IMR-90 (cell line): ENCODE measurements at regions not wholly inside any gene's neighbourhood (a gene's known extent, or its start where the extent isn't known, plus 50 kb on each side); places are given as distances from the start of the nearest gene placed in this dataset.

Experiments
- ATAC-seq: fragments of 200-7000 bp; cut with Tn5 transposase; 2 replicates; pipeline ENCODE4 v1.9.1; 2020; ENCODE audit warnings: low read depth, mild to moderate bottlenecking, moderate library complexity
- BruUV-seq: library from RNA; stranded (reverse); fragments of 400-500 nt; replicated peaks from 2 replicates; lab custom pipeline; 2021; lab: Mats Ljungman, UMichigan
- CTCF ChIA-PET: fragments of 300-600 bp; formaldehyde crosslinking; extraction: SDS; loops from one replicate; lab custom pipeline; 2021; ENCODE audit warnings: antibody characterized with exemption; lab: Yijun Ruan, JAX
- POLR2A ChIA-PET: fragments of 300-600 bp; sonication (Branson Sonifier 250); formaldehyde crosslinking; loops from one replicate; lab custom pipeline; 2022; ENCODE audit warnings: antibody characterized with exemption; ENCODE audit not compliant: unreplicated experiment; lab: Charles Lee
- DNase-seq: peaks from one replicate; pipeline ENCODE4 v3.0.0; 2013
- H2AFZ ChIP-seq: replicated peaks from 2 replicates; pipeline ENCODE3; 2013; ENCODE audit warnings: low read length, mild to moderate bottlenecking; ENCODE audit not compliant: poor library complexity
- H2AK5ac ChIP-seq: 2 replicates; pipeline ENCODE4 v1.6.1; 2013; ENCODE audit warnings: low read depth, low read length, inconsistent platforms
- H2AK9ac ChIP-seq: replicated peaks from 2 replicates; pipeline ENCODE3; 2013; ENCODE audit warnings: mild to moderate bottlenecking, low read depth, low read length, moderate library complexity; ENCODE audit not compliant: poor library complexity
- H2BK120ac ChIP-seq: 2 replicates; pipeline ENCODE4 v1.6.1; 2013; ENCODE audit warnings: low read depth, low read length, inconsistent platforms
- H2BK15ac ChIP-seq: 3 replicates; pipeline ENCODE4 v1.6.1; 2013; ENCODE audit warnings: low read depth, low read length, inconsistent platforms
- H2BK20ac ChIP-seq: 2 replicates; pipeline ENCODE4 v1.6.1; 2013; ENCODE audit warnings: low read depth, mild to moderate bottlenecking, inconsistent platforms, low read length, moderate library complexity
- H2BK5ac ChIP-seq: 2 replicates; pipeline ENCODE4 v1.6.1; 2013; ENCODE audit warnings: mild to moderate bottlenecking, low read depth, low read length, inconsistent platforms; ENCODE audit not compliant: poor library complexity, severe bottlenecking
- H3K14ac ChIP-seq: replicated peaks from 2 replicates; pipeline ENCODE4 v1.6.1; 2013; ENCODE audit warnings: low read depth, low read length, inconsistent platforms
- H3K18ac ChIP-seq: 2 replicates; pipeline ENCODE4 v1.6.1; 2013; ENCODE audit warnings: low read depth, low read length, control low read depth
- H3K23ac ChIP-seq: 2 replicates; pipeline ENCODE4 v1.6.1; 2013; ENCODE audit warnings: low read depth, low read length, inconsistent platforms
- H3K27ac ChIP-seq: 2 replicates; pipeline ENCODE4 v1.5.1; 2013; ENCODE audit warnings: mild to moderate bottlenecking, control low read depth, low read length; ENCODE audit not compliant: insufficient read depth
- H3K27me3 ChIP-seq: 2 replicates; pipeline ENCODE4 v1.6.1; 2013; ENCODE audit warnings: low read length; ENCODE audit not compliant: control insufficient read depth, insufficient read depth
- H3K36me3 ChIP-seq: 2 replicates; pipeline ENCODE4 v1.6.1; 2013; ENCODE audit warnings: low read length, mixed read lengths; ENCODE audit not compliant: control insufficient read depth, insufficient read depth
- H3K4ac ChIP-seq: 2 replicates; pipeline ENCODE4 v1.6.1; 2013; ENCODE audit warnings: low read depth, low read length, inconsistent platforms
- H3K4me1 ChIP-seq: 2 replicates; pipeline ENCODE4 v1.6.1; 2013; ENCODE audit warnings: low read length, mixed read lengths; ENCODE audit not compliant: control insufficient read depth, insufficient read depth
- H3K4me2 ChIP-seq: 2 replicates; pipeline ENCODE4 v1.6.1; 2013; ENCODE audit warnings: low read depth, mild to moderate bottlenecking, control low read depth, low read length, moderate library complexity
- H3K4me3 ChIP-seq: 2 replicates; pipeline ENCODE4 v1.5.1; 2013; ENCODE audit warnings: low read depth, mild to moderate bottlenecking, control low read depth, low read length, moderate library complexity; ENCODE audit not compliant: insufficient read depth
- H3K56ac ChIP-seq: 2 replicates; pipeline ENCODE4 v1.6.1; 2013; ENCODE audit warnings: low read length, inconsistent platforms; ENCODE audit not compliant: insufficient read depth; ENCODE audit errors: extremely low read depth
- H3K79me1 ChIP-seq, 2 experiments: 2 replicates each; pipeline ENCODE4 v1.6.1; 2013; ENCODE audit warnings: low read length in 2 of 2, inconsistent platforms in 1 of 2, low read depth in 1 of 2
- H3K9ac ChIP-seq: 2 replicates; pipeline ENCODE4 v1.6.1; 2013; ENCODE audit warnings: low read depth, low read length, control low read depth
- H3K9me1 ChIP-seq: 2 replicates; pipeline ENCODE4 v1.6.1; 2013; ENCODE audit warnings: low read length, inconsistent platforms; ENCODE audit not compliant: insufficient read depth
- H3K9me3 ChIP-seq: 2 replicates; pipeline ENCODE4 v1.6.1; 2013; ENCODE audit warnings: low read length; ENCODE audit not compliant: control insufficient read depth, insufficient read depth
- H4K20me1 ChIP-seq: 2 replicates; pipeline ENCODE4 v1.6.1; 2013; ENCODE audit warnings: low read length, inconsistent platforms; ENCODE audit not compliant: insufficient read depth
- H4K5ac ChIP-seq: 2 replicates; pipeline ENCODE4 v1.6.1; 2013; ENCODE audit warnings: mild to moderate bottlenecking, low read depth, low read length, control low read depth
- H4K8ac ChIP-seq, 2 experiments: 2 replicates each; pipeline ENCODE4 v1.6.1; 2013; ENCODE audit warnings: low read depth in 2 of 2, low read length in 2 of 2, control low read depth in 1 of 2, inconsistent platforms in 1 of 2
- H4K91ac ChIP-seq: 2 replicates; pipeline ENCODE4 v1.6.1; 2013; ENCODE audit warnings: low read depth, low read length, inconsistent platforms; ENCODE audit not compliant: insufficient read depth
- BHLHE40 ChIP-seq: fragments of 150-350 bp; IDR thresholded peaks from 2 replicates; pipeline ENCODE4 v1.6.1; 2016; ENCODE audit warnings: mild to moderate bottlenecking, low read depth, low read length
- CEBPB ChIP-seq: IDR thresholded peaks from 2 replicates; pipeline ENCODE4 v1.6.1; 2012; ENCODE audit warnings: low read depth, low read length, improper control_type of control experiment
- CHD1 ChIP-seq: IDR thresholded peaks from 2 replicates; pipeline ENCODE4 v1.6.1; 2012; ENCODE audit warnings: low read depth, low read length, improper control_type of control experiment
- FOS ChIP-seq: fragments of 150-350 bp; IDR thresholded peaks from 2 replicates; pipeline ENCODE4 v1.6.1; 2016; ENCODE audit warnings: low read depth, low read length
- MAFK ChIP-seq: IDR thresholded peaks from 2 replicates; pipeline ENCODE4 v1.6.1; 2012; ENCODE audit warnings: low read depth, low read length, improper control_type of control experiment
- MAZ ChIP-seq: IDR thresholded peaks from 2 replicates; pipeline ENCODE4 v1.6.1; 2012; ENCODE audit warnings: low read depth, mild to moderate bottlenecking, low read length, improper control_type of control experiment, moderate library complexity, borderline replicate concordance
- MXI1 ChIP-seq: IDR thresholded peaks from 2 replicates; pipeline ENCODE4 v1.6.1; 2012; ENCODE audit warnings: low read depth, mild to moderate bottlenecking, low read length, moderate library complexity, borderline replicate concordance
- NFE2L2 ChIP-seq: fragments of 150-350 bp; IDR thresholded peaks from 2 replicates; pipeline ENCODE4 v1.6.1; 2016; ENCODE audit warnings: low read depth, mild to moderate bottlenecking, low read length
- POLR2A ChIP-seq: IDR thresholded peaks from 2 replicates; pipeline ENCODE4 v1.6.1; 2012; ENCODE audit warnings: mild to moderate bottlenecking, low read depth, low read length
- RAD21 ChIP-seq: IDR thresholded peaks from 2 replicates; pipeline ENCODE4 v1.6.1; 2012; ENCODE audit warnings: low read length, improper control_type of control experiment
- RCOR1 ChIP-seq: IDR thresholded peaks from 2 replicates; pipeline ENCODE4 v1.6.1; 2012; ENCODE audit warnings: mild to moderate bottlenecking, low read length, improper control_type of control experiment; ENCODE audit not compliant: insufficient replicate concordance
- RFX5 ChIP-seq: IDR thresholded peaks from 2 replicates; pipeline ENCODE4 v1.8.0; 2012; ENCODE audit warnings: low read depth, mild to moderate bottlenecking, low read length, moderate library complexity
- SMC3 ChIP-seq: fragments of 150-350 bp; IDR thresholded peaks from 2 replicates; pipeline ENCODE4 v1.6.1; 2016; ENCODE audit warnings: low read depth, mild to moderate bottlenecking, antibody characterized with exemption, low read length, moderate library complexity
- WGBS, 2 experiments: methylation state at CpG; one replicate each; pipeline versions ENCODE4 v1.1.5 to v1.1.7; 2013; ENCODE audit warnings: missing lambda C conversion rate in 2 of 2; ENCODE audit not compliant: insufficient read length in 1 of 2; ENCODE audit errors: extremely low coverage in 2 of 2; 5-methylcytosine and 5-hydroxymethylcytosine counted together
- dilution Hi-C: fragments of 300-500 bp; cut with HindIII; formaldehyde crosslinking; loops from one replicate; pipeline ENCODE4 v1.14.3; 2018; ENCODE audit warnings: low sequenced_read_pairs; ENCODE audit not compliant: unreplicated experiment
- in situ Hi-C: fragments of 300-500 bp; cut with MboI; formaldehyde crosslinking; loops from 3 replicates; pipeline ENCODE4 v1.14.3; 2019; ENCODE audit warnings: low sequenced_read_pairs, inconsistent platforms, mixed read lengths
- intact Hi-C: fragments of 100-400 bp; cut with micrococcal nuclease; formaldehyde crosslinking; loops from 2 replicates; pipeline ENCODE4 v1.10.0; 2022
- TF ChIP-seq, protein P1 (sequence below): conservative IDR thresholded peaks from 2 replicates; pipeline ENCODE4 v1.5.1; 2012; ENCODE audit warnings: mild to moderate bottlenecking, low read depth, low read length, improper control_type of control experiment
- TF ChIP-seq, protein P2 (sequence below): fragments of 150-350 bp; IDR thresholded peaks from 2 replicates; pipeline ENCODE4 v1.6.1; 2016; ENCODE audit warnings: low read depth, mild to moderate bottlenecking, low read length, moderate library complexity, borderline replicate concordance
- TF ChIP-seq, protein P3 (sequence below): fragments of 150-350 bp; IDR thresholded peaks from 2 replicates; pipeline ENCODE4 v1.6.1; 2017; ENCODE audit warnings: mild to moderate bottlenecking, antibody characterized with exemption, low read length, low read depth

DNA sequence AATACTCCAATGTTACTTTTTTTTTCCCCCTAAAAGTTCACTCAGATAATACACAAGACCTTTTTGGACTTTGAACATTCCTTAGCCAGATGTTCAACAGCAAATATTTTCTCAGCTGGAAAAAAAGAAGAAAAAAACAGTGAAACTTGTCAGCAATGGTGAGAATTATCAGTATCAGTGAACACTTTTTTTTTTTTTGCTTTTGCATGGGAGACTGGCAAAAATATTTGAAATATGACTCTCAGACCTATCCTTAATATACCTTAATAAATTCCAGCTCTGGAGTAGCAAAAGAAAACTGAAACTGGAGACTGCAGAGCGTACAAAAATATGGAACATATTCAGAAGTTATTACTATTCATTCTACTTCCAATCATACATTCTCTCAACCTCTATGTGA, 92.3 kb downstream of the RFPL4B start:
- no peak overlapping the region for H2BK120ac ChIP-seq
- H3K9me3 ChIP-seq, result no peaks in the 10 kb centered on the region
- H3K36me3 ChIP-seq, result no peaks in the 10 kb centered on the region
- no peak overlapping the region for H2AK9ac ChIP-seq
- BruUV-seq, result no TSS peak
- in situ Hi-C loops, result no loop called here
- H2BK20ac ChIP-seq, result no peak overlapping the region
- no peak overlapping the region for H3K4me2 ChIP-seq
- dilution Hi-C loops, result no loop called here
- ATAC-seq, result no peak
- H3K23ac ChIP-seq, result no peak overlapping the region
- no peak overlapping the region for H4K5ac ChIP-seq
- no CpG with 5 or more reads among the region's 1 CpG for WGBS, 2 experiments
- H2AFZ ChIP-seq, result no peak overlapping the region
- H3K9ac ChIP-seq, result no peak overlapping the region
- CTCF ChIA-PET, result no interaction called here
- no peaks in the 10 kb centered on the region for H3K9me1 ChIP-seq
- no peak overlapping the region for H4K8ac ChIP-seq
- H2AK5ac ChIP-seq, result no peak overlapping the region
- H4K20me1 ChIP-seq, result no peaks in the 10 kb centered on the region
- H2BK15ac ChIP-seq, result no peak overlapping the region
- H3K27me3 ChIP-seq, result no peaks in the 10 kb centered on the region
- H3K14ac ChIP-seq, result no peak overlapping the region
- H3K79me1 ChIP-seq, result no peaks in the 10 kb centered on the region
- H3K4me3 ChIP-seq, result no peak overlapping the region
- H3K18ac ChIP-seq, result no peak overlapping the region
- H3K4ac ChIP-seq, result no peak overlapping the region
- TF ChIP-seq MAZ (no peak), RCOR1 (no peak), FOS (no peak), CEBPB (no peak), MAFK (no peak), RFX5 (no peak), SMC3 (no peak), NFE2L2 (no peak), RAD21 (no peak), BHLHE40 (no peak), POLR2A (no peak), MXI1 (no peak), CHD1 (no peak)
- TF ChIP-seq, protein P1, sequence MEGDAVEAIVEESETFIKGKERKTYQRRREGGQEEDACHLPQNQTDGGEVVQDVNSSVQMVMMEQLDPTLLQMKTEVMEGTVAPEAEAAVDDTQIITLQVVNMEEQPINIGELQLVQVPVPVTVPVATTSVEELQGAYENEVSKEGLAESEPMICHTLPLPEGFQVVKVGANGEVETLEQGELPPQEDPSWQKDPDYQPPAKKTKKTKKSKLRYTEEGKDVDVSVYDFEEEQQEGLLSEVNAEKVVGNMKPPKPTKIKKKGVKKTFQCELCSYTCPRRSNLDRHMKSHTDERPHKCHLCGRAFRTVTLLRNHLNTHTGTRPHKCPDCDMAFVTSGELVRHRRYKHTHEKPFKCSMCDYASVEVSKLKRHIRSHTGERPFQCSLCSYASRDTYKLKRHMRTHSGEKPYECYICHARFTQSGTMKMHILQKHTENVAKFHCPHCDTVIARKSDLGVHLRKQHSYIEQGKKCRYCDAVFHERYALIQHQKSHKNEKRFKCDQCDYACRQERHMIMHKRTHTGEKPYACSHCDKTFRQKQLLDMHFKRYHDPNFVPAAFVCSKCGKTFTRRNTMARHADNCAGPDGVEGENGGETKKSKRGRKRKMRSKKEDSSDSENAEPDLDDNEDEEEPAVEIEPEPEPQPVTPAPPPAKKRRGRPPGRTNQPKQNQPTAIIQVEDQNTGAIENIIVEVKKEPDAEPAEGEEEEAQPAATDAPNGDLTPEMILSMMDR, result no peak
- TF ChIP-seq, protein P2, sequence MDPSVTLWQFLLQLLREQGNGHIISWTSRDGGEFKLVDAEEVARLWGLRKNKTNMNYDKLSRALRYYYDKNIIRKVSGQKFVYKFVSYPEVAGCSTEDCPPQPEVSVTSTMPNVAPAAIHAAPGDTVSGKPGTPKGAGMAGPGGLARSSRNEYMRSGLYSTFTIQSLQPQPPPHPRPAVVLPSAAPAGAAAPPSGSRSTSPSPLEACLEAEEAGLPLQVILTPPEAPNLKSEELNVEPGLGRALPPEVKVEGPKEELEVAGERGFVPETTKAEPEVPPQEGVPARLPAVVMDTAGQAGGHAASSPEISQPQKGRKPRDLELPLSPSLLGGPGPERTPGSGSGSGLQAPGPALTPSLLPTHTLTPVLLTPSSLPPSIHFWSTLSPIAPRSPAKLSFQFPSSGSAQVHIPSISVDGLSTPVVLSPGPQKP, result no peak
- TF ChIP-seq, protein P3, sequence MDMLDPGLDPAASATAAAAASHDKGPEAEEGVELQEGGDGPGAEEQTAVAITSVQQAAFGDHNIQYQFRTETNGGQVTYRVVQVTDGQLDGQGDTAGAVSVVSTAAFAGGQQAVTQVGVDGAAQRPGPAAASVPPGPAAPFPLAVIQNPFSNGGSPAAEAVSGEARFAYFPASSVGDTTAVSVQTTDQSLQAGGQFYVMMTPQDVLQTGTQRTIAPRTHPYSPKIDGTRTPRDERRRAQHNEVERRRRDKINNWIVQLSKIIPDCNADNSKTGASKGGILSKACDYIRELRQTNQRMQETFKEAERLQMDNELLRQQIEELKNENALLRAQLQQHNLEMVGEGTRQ, result no peak
- H4K91ac ChIP-seq, result no peak overlapping the region
- H3K56ac ChIP-seq, result no peak overlapping the region
- no peak overlapping the region for H2BK5ac ChIP-seq
- no peak for DNase-seq
- POLR2A ChIA-PET, result no interaction called here
- no peaks in the 10 kb centered on the region for H3K4me1 ChIP-seq
- intact Hi-C loops, result no loop called here
- no peak overlapping the region for H3K27ac ChIP-seq
